HG03045 (cell line): ENCODE measurements at regions not wholly inside any gene's neighbourhood (a gene's known extent, or its start where the extent isn't known, plus 50 kb on each side); places are given as distances from the start of the nearest gene placed in this dataset.

Experiments used
- ATAC-seq: cut with Tn5 transposase; IDR thresholded peaks from one replicate; pipeline ENCODE4 v1.9.1; 2021; ENCODE audit warnings: mild to moderate bottlenecking, moderate library complexity; ENCODE audit not compliant: unreplicated experiment

GRCh38 chr12:125643055-125643454 lies 577.8 kb downstream of the AACS start:
- ATAC-seq = no peak

DNA sequence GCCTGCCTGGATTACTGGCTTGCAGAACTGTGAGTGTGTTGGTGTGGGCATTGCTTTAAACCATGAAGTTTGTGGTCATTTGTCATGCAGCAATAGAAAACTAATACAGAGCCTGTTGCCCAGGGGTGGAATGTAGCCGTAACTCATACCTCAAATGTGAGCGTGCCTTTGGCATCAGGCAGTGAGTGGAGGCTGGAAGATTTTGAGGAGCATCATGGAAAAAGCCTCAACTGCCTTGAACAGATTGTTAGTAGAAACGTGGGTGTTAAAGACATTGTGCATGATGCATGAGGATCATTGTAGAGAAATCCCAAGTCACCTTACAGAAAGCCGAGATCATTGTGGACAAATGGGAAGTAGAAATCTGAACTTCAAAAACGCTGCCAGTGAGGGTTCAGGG lies 580.5 kb downstream of the AACS start:
- ATAC-seq = no peak

DNA sequence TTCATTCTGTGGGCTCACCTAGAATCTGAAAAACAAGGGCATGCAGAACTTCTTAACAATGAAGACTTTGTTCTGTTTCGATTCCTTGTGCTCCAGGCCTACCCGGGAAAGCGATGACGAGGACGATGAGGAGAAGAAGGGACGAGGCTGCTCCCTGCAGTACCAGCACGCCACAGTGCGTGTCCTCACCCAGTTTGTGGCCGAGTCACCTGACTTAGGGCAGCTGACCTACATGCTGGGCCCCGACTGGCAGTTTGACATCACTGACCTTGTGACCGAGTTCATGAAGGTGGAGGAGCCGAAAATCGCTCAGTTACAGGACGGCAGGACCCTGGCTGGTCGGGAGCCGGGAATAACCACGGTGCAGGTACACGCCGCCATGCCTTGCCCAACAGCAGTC lies 585.4 kb downstream of the AACS start:
- ATAC-seq = no peak

GRCh38 chr12:125651625-125652024 lies 586.4 kb downstream of the AACS start:
- ATAC-seq = no peak

GRCh38 chr12:125652681-125653080 lies 587.4 kb downstream of the AACS start:
- ATAC-seq = no peak

GRCh38 chr12:125657681-125658080 lies 592.4 kb downstream of the AACS start:
- no peak for ATAC-seq

DNA sequence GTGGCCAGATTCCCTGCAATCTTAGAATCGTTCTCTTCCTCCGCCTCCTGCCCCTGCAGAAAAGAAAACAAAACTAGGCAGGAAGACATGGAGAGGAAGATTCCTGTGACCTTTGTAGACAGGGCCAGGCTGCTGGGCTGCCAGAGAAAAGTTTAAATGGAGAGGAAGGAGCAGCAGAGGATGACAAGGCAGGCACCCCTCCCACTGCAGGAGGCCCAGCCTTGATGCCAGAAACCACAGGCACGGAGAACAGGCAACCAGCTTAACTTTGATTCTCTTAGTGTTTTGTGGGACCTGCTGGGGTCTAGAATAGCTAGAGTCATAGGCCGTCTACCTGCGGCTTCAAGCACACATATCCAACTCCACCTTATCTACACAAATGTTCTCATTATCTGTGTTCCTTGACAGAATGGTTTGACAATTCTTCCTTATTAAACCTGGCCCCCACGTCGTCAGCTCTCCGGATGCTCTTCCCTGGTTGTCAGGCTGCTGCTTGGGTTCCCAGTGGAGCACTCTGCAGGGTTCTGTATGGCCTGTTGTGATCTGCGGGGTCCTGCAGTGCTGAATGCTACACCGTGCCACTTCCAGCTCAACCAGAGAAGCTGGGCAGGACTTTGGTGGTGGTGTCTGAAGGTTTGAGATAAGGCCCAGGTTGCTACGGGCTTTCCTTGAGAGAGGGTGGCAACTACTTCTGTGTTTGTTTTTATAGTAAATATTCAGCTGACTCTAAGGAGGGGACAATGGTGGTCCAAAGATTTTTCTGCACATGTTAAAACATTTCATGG lies 609.5 kb downstream of the AACS start:
- ATAC-seq = no peak

- ATAC-seq = no peak
Observed at GRCh38 chr12:125676366-125676765, 611.1 kb downstream of the AACS start.

DNA sequence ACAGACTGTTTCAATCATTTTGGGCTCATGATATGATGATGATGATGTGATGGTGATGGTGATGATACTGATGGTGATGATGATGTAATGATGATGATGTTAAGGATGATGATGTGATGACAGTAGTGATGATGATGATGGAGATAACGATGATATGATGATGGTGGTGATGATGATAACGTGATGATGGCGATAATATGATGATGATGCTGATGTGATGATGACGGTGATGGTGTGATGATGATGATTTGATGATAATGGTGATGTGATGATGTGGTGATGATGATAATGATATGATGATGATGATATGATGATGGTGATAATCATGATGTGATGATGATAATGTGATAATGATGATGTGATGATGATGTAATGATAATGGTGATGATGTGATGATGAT lies 612.6 kb downstream of the AACS start:
- no peak for ATAC-seq

DNA sequence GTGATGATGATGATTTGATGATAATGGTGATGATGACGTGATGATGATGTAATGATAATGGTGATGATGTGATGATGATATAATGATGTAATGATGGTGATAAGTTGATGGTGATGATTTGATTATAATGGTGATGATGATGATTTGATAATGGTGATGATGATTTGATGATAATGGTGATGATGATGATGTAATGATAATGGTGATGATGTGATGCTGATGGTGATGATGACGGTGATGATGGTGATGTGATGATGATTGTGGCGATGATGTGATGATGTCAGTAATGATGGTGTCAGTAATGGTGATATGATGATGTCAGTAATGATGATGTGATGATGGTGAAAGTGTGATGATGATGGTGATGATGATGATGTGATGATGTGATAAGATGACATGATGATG lies 613.4 kb downstream of the AACS start:
- no peak for ATAC-seq

- no peak for ATAC-seq
Observed at GRCh38 chr12:125683748-125684381, 618.6 kb downstream of the AACS start.

DNA sequence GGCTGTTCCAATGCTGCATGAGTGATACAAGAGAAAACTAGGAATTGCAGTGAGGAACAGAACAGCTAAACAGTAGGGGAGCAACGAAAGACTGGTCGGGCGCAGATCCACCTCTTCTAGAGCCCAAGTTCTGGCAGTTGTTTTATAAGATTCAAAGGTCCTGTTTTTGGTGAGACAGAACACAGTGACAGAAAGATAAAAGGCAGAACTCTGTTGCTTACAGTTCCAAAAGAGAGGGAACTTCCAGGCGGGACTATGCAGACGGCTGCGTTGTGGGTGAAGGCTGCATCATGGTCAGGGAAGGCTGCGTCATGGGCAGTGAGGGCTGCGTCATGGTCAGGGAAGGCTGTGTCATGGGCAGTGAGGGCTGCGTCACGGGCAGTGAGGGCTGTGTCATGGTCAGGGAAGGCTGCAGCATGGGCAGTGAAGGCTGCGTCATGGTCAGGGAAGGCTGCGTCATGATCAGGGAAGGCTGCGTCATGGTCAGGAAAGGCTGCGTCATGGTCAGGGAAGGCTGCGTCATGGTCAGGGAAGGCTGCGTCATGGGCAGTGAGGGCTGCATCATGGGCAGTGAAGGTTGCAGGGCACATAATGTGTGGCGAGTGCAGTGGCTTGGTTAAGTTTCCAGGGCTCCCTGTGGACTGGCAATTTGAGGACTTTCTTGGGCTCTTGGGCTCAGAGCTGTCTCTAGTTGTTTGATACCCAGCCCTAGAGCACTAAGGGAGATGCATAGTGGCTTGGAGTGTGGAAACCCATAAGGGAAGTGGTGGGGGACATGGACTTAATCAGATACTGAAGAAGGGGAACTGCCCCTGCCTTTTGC lies 619.9 kb downstream of the AACS start:
- ATAC-seq = no peak

- no peak for ATAC-seq
Observed at GRCh38 chr12:125685915-125686314, 620.7 kb downstream of the AACS start.

DNA sequence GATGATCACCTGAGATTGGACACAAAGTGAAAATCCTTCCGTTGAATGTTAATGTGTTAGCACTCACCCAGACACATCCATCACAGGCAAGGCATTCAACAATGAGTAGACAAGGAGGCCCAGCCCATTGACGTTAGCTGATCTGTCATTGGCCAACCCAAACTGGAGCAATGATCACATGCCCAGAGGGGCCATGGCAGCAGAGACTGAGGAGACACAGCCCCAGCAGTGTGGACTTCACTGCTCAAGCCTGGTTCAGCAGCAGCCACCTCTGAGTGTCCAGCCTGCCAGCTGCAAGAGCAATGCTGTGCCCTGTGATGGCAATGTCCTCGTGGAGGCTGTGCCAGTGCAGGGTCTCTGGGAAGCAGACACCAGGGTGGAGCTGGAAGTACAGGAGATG lies 622.2 kb downstream of the AACS start:
- no peak for ATAC-seq

- no peak for ATAC-seq
Observed at GRCh38 chr12:125687820-125688219, 622.6 kb downstream of the AACS start.

DNA sequence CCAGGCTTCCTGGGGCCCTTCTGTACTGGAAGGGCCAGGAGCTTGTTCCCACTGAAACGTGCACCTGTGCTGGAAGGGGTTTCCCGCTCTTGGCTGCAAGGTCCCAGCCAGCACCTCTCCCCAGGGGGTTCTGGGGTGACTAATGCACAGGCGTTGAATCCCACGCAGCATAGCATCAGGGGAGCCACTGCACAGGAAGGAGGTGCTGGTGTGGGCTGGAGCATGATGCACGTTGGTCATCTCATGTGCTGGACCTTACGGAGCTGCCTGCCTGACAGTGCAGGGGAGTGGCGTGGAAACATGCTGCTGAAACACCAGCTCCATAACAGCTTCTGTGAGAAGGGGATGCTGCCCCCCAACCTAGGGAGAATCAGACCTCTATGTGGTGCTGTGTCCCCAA lies 623.0 kb downstream of the AACS start:
- ATAC-seq = no peak

- no peak for ATAC-seq
Observed at GRCh38 chr12:125688881-125689280, 623.6 kb downstream of the AACS start.

DNA sequence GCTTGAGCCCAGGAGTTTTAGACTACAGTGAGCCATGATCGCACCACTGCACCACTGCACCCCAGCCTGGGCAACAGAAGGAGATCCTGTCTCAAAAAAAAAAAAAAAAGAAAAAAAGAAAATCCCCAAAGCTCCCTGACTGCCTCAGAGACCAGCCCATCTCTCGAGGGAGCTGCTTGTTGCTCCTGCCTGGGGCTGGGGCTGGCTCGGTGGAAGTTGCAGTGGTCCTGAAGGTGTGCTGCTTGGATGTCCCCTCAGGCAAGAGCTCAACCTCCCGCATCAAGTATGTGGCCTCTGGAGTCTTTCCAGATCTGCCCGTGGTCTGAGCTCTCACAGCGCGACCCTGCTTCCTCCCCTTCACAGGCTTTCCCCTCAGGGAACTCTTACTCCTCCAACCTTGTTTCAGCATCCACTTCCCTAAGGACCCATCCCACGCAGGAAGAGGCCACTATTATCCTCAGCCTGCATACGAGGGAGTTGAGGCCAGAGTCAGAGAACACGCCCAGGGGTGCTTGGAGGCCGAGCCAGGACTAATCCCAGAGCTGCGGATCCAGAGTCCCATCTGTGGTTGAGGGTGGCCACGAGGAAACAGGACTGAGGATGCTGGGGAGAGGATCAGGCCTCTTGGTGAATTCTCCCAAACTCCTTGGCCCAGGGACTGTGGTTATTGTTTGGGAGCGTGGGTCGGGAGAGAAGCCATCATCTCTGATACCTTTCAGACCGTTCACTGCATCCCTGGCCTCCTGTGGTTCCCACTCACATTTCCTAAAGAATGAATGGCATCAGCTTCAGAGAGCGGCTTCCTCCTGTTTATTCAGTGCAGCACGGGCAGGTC lies 624.6 kb downstream of the AACS start:
- no peak for ATAC-seq

GRCh38 chr12:125690841-125691240 lies 625.6 kb downstream of the AACS start:
- no peak for ATAC-seq

DNA sequence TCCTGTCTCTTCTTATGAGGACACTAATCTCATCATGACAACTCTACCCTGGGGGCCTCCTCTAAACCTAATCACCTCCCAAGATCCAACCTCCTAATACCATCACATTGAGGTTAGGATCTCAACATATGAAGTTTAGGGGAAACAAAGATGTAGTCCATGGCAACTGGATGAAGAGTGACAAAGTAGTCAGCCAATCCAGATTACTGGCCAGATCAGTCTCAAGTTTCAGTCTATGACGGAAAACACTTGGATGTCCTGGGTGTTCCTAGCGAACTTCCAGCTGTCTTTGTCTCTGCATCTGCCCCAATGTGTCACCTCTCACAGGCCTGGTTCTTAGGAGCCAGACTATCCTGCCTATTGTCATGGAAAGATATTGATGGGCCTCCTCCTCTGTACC lies 630.8 kb downstream of the AACS start:
- ATAC-seq = no peak

GRCh38 chr12:125704803-125705202 lies 639.6 kb downstream of the AACS start:
- ATAC-seq = no peak
